SKM-1 treated with dmso at 0.1 percent for 144 hours (cell line): ENCODE measurements at regions not wholly inside any gene's neighbourhood (a gene's known extent, or its start where the extent isn't known, plus 50 kb on each side); places are given as distances from the start of the nearest gene placed in this dataset.
A peak's percentile ranks its signal among the peaks of the same experiment; 100 is the strongest.

ENCODE experiments used
- DNase-seq: peaks from one replicate; lab custom pipeline; 2025; ENCODE audit not compliant: unreplicated experiment; lab: John Stamatoyannopoulos, UW

- DNase-seq: no peak
These were observed 51.4 kb upstream of the ITM2B start for GRCh38 chr13:48181482-48182145.

GRCh38 chr13:48178126-48178525 lies 54.9 kb upstream of the ITM2B start:
- no peak for DNase-seq

GRCh38 chr13:48176781-48177180 lies 56.2 kb upstream of the ITM2B start:
- no peak for DNase-seq

- no peak for DNase-seq
These were observed 57.8 kb upstream of the ITM2B start for GRCh38 chr13:48175185-48175584.

GRCh38 chr13:48167866-48168265 lies 65.1 kb upstream of the ITM2B start:
- DNase-seq: no peak

GRCh38 chr13:48165727-48166126 lies 67.3 kb upstream of the ITM2B start:
- no peak for DNase-seq

- DNase-seq: no peak
These were observed 67.9 kb upstream of the ITM2B start for GRCh38 chr13:48165063-48165462.

GRCh38 chr13:48163061-48163460 lies 68.2 kb upstream of the MED4 start:
- no peak for DNase-seq

- no peak for DNase-seq
These were observed 67.3 kb upstream of the MED4 start for GRCh38 chr13:48162217-48162616.

- DNase-seq: peak; percentile 89
These were observed 66.8 kb upstream of the MED4 start for GRCh38 chr13:48161530-48162179.

GRCh38 chr13:48160606-48161278 lies 65.8 kb upstream of the MED4 start:
- no peak for DNase-seq

- DNase-seq: no peak
These were observed 64.9 kb upstream of the MED4 start for GRCh38 chr13:48159826-48160225.

- DNase-seq: no peak
These were observed 64.5 kb upstream of the MED4 start for GRCh38 chr13:48159401-48159800.

- peak; percentile 51 for DNase-seq
These were observed 64.0 kb upstream of the MED4 start for GRCh38 chr13:48158915-48159314.

GRCh38 chr13:48158290-48158689 lies 63.4 kb upstream of the MED4 start:
- DNase-seq: no peak

GRCh38 chr13:48156466-48156865 lies 61.6 kb upstream of the MED4 start:
- no peak for DNase-seq

- DNase-seq: peak; percentile 63
These were observed 60.9 kb upstream of the MED4 start for GRCh38 chr13:48155848-48156247.

GRCh38 chr13:48154671-48155070 lies 59.8 kb upstream of the MED4 start:
- DNase-seq: no peak

GRCh38 chr13:48153186-48153585 lies 58.3 kb upstream of the MED4 start:
- DNase-seq: no peak

- DNase-seq: no peak
These were observed 56.7 kb upstream of the MED4 start for GRCh38 chr13:48151363-48152161.

GRCh38 chr13:48148454-48148853 lies 53.5 kb upstream of the MED4 start:
- no peak for DNase-seq

GRCh38 chr13:48146636-48147035 lies 51.7 kb upstream of the MED4 start:
- no peak for DNase-seq
